Bronchial epithelial cell (primary cell): ENCODE measurements at regions not wholly inside any gene's neighbourhood (a gene's known extent, or its start where the extent isn't known, plus 50 kb on each side); places are given as distances from the start of the nearest gene placed in this dataset.

Experiments used
- DNase-seq: peaks from one replicate; pipeline ENCODE4 v3.0.0-alpha.2; 2010; ENCODE audit warnings: low read depth
- FAIRE-seq: peaks from 2 replicates; lab custom pipeline; 2011; peaks lifted over from hg19 to GRCh38; lab: Jason Lieb, UNC
- H3K27me3 ChIP-seq: 2 replicates; pipeline ENCODE4 v1.5.1; 2011; ENCODE audit warnings: low read length; ENCODE audit not compliant: control insufficient read depth, insufficient read depth
- H3K36me3 ChIP-seq: 2 replicates; pipeline ENCODE4 v1.5.1; 2011; ENCODE audit warnings: low read length; ENCODE audit not compliant: control insufficient read depth, insufficient read depth
- H3K4me3 ChIP-seq: 2 replicates; pipeline ENCODE4 v1.5.1; 2011; ENCODE audit warnings: mild to moderate bottlenecking, low read depth, low read length, control low read depth
- CTCF ChIP-seq: IDR thresholded peaks from 2 replicates; pipeline ENCODE4 v1.5.1; 2011; ENCODE audit warnings: mild to moderate bottlenecking, moderate library complexity, low read length, control low read depth, inconsistent platforms; ENCODE audit not compliant: insufficient read depth, severe bottlenecking

DNA sequence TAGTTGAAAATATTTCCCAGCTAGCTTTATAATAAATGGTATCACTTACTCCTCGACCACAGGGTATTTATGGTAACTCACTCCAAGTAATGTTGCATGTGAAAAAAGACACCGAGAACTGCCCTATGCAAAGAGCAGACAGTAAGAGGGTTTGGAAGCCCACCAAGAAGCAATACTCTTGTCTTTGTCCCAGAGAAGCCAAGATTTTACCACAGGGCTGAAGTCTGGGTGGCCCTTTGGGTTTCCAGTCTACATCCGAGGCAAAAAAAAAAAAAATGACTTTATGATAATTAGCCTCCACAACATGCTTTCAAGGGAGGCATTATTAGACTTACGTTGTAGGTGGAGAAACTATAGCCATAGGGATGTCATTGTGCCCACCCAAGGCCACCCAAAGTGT lies 83.6 kb downstream of the CCDC34 start:
- no peak for TF ChIP-seq CTCF
- H3K36me3 ChIP-seq: no peaks in the 10 kb centered on the region
- H3K27me3 ChIP-seq: peaks cover 3% of the 10 kb centered on the region
- no peak for FAIRE-seq
- DNase-seq: no peak
- H3K4me3 ChIP-seq: no peak overlapping the region

GRCh38 chr11:27277843-27278242 lies 85.2 kb downstream of the CCDC34 start:
- FAIRE-seq (no peak), DNase-seq (no peak)
- Histone ChIP-seq H3K36me3 (no peaks in the 10 kb centered on the region), H3K4me3 (no peak overlapping the region), H3K27me3 (peaks cover 4% of the 10 kb centered on the region)
- TF ChIP-seq CTCF: no peak

- Histone ChIP-seq H3K27me3 (peaks cover 4% of the 10 kb centered on the region), H3K36me3 (no peaks in the 10 kb centered on the region), H3K4me3 (no peak overlapping the region)
- DNase-seq (no peak), FAIRE-seq (no peak)
- no peak for TF ChIP-seq CTCF
Observed at GRCh38 chr11:27276141-27276540, 86.9 kb downstream of the CCDC34 start.

DNA sequence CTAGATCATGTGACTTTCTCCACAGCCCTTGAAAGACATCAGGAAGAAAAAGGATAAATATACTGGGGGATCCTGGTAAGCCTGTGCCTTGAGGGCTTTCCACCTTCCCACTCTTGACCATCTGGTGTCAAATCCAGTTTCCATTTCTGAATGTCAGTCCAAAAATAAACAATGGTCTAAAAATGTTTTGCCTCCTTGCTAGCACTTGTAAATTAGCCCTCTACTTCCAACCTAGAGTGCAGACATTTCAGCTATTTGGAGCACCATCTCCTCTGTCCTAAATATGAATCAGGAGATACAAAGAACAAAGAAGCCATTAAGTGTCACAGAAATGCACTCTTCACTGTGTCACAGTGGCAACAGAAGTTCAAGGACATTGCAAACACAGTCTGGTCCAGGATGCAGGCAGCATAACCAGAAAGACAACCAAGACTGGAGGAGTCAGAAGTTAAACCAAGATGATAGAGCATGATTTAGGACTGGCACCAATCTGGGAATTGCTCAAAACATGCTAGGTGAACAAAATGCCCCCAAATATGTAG lies 88.1 kb downstream of the CCDC34 start:
- H3K36me3 ChIP-seq: no peaks in the 10 kb centered on the region
- DNase-seq: no peak
- no peak for FAIRE-seq
- TF ChIP-seq CTCF: no peak
- peaks cover 4% of the 10 kb centered on the region for H3K27me3 ChIP-seq
- no peak overlapping the region for H3K4me3 ChIP-seq

DNA sequence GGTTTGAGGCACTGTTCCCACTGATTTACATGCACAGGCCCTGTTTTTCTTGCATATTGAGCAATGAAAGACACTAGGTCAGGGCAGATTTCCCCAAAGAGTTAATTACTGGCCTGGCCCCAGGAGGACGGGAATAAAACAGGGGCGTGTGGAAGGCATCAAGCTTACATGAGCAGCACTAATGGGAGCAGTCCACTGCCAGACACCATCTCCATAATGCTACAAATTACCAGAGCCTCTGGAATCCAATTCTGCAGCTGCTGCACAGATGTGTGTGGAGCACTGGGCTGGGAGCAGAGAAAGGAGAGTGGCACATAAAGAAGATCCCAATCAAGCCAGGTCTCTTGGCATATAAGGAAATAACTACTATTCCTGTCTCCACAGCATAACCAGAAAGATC lies 96.9 kb downstream of the CCDC34 start:
- no peaks in the 10 kb centered on the region for H3K36me3 ChIP-seq
- no peak for TF ChIP-seq CTCF
- no peak overlapping the region for H3K4me3 ChIP-seq
- no peaks in the 10 kb centered on the region for H3K27me3 ChIP-seq
- DNase-seq (no peak), FAIRE-seq (no peak)

DNA sequence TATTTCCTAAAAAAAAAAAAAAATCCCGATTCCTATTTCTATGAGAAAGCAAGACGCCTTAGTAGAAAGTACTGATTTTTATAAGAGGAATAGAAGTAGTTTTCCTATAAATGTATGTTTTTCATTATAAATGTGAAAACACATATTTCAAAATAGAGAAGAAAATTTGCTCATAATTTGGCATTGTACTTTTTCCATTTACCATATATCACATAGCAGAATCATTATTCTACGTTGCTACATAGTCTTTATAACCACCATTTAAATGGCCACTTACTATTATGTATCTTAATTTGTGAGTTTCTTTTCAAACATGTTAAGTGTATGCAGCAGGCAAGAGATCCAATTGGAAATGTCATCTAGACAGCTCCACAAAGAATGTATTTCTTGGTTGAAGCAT lies 99.0 kb downstream of the CCDC34 start:
- no peak for FAIRE-seq
- Histone ChIP-seq H3K4me3 (no peak overlapping the region), H3K36me3 (no peaks in the 10 kb centered on the region), H3K27me3 (no peaks in the 10 kb centered on the region)
- DNase-seq: no peak
- no peak for TF ChIP-seq CTCF
